GM10266 (cell line): ENCODE measurements at regions not wholly inside any gene's neighbourhood (a gene's known extent, or its start where the extent isn't known, plus 50 kb on each side); places are given as distances from the start of the nearest gene placed in this dataset.

Experiments
- DNase-seq: peaks from one replicate; pipeline ENCODE4 v3.0.0; 2012; ENCODE audit errors: extremely low spot score
- TF ChIP-seq, protein P1 (sequence below): IDR thresholded peaks from 2 replicates; pipeline ENCODE4 v1.5.1; 2012; ENCODE audit warnings: mild to moderate bottlenecking, low read depth; ENCODE audit not compliant: control insufficient read depth, insufficient read depth; ENCODE audit errors: missing control alignments

DNA sequence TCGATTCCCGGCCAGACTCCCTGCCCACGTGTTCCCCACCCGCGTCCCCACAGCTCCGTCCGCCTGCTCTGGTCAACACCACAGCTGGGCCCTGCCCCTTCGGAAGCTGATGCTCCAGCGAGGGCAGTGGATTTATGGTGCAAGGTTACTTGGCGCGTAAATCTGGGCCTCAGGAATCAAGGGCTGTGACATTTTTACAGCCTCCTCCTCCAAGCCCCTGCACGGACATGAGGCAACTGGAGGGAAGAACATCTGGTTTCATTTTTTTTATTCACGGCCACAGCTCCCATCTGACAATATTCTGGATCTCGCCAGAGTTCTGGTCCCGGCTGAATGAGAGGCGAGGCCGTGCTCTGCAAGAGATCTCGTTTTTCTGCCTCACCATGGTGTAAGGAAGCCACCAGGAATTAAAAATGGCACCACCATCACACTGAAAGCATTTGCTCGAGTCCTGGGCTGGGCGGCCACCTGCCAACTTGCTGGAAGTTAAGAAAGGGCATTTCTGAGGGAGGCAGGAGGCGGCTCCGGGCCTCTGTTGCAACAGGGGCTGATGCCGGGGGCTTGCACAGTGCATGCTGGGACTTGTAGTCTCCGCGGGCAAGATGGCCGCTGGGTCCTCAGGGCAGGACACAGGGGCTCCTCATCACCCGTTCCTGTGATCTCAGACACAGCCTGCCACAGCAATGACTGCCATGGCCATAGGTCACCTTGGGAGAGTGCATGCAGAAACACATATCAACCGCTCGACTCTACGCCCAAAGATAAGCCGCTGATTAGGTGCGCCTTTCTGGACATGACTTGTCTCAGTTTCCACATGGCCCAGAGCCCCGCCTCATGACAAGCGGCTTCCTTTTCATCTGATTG lies 148.5 kb downstream of the LY86 start:
- TF ChIP-seq, protein P1, sequence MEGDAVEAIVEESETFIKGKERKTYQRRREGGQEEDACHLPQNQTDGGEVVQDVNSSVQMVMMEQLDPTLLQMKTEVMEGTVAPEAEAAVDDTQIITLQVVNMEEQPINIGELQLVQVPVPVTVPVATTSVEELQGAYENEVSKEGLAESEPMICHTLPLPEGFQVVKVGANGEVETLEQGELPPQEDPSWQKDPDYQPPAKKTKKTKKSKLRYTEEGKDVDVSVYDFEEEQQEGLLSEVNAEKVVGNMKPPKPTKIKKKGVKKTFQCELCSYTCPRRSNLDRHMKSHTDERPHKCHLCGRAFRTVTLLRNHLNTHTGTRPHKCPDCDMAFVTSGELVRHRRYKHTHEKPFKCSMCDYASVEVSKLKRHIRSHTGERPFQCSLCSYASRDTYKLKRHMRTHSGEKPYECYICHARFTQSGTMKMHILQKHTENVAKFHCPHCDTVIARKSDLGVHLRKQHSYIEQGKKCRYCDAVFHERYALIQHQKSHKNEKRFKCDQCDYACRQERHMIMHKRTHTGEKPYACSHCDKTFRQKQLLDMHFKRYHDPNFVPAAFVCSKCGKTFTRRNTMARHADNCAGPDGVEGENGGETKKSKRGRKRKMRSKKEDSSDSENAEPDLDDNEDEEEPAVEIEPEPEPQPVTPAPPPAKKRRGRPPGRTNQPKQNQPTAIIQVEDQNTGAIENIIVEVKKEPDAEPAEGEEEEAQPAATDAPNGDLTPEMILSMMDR: no peak
- DNase-seq: no peak

DNA sequence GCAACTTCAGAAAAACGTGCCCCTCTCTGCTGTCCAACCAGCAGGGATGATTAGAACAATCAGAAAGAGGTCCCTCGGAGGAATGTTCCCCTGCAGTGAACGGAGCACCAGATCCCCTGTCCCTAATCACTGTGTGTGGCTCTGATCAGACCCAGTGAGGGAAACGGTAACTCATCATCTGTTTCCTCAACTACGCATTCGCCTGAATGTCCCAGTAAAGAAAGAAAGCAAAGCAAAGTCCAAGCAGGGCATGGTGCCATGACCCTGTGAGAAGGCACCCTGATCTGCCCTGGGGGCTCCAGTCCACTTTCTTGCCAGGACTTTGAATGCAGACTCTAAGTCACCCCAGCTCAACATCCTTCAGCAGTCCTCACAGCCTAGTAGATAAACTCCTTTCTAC lies 149.2 kb downstream of the LY86 start:
- TF ChIP-seq, protein P1: no peak
- DNase-seq: no peak

DNA sequence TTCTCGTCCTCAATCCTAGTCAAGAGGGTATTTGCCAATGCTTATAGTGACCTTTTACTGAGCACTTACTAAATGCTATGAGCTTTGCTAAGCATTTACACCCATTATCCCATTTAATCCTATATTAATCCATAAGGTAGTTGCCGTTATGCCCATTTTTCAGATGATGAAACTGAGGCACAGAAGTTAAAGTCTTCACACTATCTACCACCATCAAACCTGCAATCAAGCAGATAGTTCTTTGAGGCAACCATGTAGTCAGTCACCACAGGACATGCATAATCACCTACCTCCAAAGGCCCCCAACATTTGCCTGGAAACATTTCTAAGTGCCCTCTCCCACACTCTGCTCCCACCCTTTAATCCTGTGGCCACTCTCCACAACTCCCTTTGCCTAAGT lies 149.6 kb downstream of the LY86 start:
- TF ChIP-seq, protein P1: no peak
- DNase-seq: no peak

DNA sequence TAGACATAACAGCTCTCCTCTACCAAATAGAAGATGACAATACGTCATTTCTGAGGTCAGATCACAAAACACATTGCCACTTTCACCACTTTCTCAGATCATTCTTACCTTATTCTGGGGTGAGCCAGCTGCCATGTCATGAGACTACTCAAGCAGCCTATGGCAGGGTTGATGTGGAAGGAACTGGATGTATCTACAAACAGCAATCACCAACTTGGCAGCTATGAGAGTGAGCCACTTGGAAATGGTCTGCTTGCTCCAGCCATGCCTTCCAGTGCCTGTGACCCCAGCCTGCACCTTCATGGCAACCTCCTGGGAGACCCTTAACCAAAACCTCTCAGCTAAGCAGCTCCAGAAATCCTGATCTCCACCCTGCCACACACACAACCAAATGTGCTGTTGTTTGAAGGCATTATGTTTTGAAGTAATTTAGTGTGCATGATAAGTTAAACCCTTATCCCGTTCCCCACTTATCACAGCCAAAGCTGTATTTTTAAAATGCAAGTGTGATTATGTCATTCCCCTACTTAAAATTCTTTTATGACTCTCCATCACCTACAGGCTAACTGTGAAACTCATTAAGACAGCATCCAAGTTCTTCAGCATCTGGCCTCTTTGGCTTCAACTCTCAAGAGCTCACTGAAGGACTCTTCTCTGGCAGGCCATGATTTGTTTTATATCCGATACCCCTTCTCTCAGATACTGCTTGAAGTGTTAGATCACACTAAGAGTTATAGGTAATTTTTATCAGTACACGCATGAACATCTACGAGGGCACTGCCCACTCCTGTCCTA lies 150.6 kb downstream of the LY86 start:
- TF ChIP-seq, protein P1: no peak
- no peak for DNase-seq

DNA sequence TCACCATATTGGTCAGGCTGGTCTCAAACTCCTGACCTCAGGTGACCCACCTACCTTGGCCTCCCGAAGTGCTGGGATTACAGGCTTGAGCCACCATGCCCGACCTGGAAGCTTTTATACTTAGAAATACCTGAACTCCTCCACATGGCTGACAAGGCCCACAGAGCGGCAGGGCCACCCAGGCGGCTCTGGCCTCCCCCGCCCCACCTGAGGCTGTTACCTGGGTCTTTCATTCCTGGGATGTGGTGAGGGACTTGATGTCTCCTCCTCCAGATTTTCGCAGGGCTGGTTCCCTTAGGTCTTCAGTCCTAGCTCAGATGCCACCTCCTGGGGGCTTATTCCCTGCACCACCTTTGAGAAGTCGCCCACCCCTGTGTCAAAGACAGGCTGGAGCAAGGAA lies 152.1 kb downstream of the LY86 start:
- TF ChIP-seq, protein P1: no peak
- DNase-seq: no peak

DNA sequence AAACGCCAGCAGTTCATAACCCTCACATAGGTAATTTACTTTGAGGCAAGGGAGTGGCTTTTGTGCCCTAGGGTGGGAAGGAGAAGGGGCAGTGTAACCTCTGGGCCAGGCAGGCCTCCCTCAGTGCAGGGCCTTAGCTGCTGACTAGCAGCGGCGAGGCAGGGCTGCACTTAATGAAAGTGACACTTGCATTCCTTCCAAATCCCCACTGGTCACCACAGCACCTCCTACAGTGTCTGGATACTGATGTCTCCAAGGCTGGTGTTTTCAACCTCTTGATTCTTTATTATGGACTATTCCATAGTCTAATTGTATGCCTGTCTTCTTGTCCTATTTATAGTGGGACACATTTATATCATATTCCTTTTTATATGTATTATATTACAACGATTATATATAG lies 152.7 kb downstream of the LY86 start:
- TF ChIP-seq, protein P1: no peak
- no peak for DNase-seq

DNA sequence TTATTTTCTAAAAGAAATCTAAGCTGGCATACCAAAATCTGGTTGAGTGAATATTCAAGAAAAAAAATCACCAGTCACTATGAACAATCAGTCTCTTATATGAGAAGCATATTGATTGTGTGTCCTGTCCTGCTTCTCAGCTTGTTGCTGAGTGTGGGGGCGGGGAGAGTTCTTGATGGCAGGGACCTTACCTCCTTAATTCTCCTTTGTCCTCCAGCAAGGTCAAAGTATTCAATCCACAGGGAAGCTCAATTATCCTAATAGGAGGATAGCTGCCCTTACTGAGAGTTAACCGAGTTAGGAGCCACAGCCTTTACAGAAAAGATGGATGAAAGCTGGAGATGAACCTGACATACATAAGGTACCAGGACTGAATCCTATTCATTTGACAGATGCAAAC lies 154.0 kb downstream of the LY86 start:
- no peak for DNase-seq
- TF ChIP-seq, protein P1: no peak
